ENCODE measurements at regions not wholly inside any gene's neighbourhood (a gene's known extent, or its start where the extent isn't known, plus 50 kb on each side); places are given as distances from the start of the nearest gene placed in this dataset.
"Not testable (repeated sequence)": the region's sequence is repeated elsewhere in the genome, so short reads cannot be mapped to it uniquely, and the experiment has no call there.

DNA sequence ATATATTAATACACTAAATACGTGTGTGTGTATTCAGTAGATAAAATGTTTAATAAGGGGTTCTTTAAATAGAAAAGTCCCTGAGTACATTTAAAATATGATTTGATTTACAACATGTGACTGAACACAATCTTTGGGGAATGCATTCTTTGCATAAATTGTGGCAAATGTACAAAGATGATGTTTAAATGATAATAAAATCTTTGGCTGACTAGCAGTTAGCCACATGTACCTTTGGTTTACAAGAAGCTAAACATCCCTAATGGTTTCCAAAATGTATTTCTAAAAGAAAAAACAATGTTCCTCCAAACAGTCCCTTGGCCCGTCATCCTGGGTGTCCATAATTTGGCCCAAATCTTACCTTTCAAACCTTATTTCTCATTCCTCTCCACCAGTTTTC, 106.4 kb upstream of the MARK1 start:
- H3K9me3 ChIP-seq = no peaks in the 10 kb centered on the region
- H3K36me3 ChIP-seq = no peaks in the 10 kb centered on the region
- no peak overlapping the region for H3K9ac ChIP-seq
- no peaks in the 10 kb centered on the region for H3K4me1 ChIP-seq
- no peak overlapping the region for H3K4me2 ChIP-seq
- H4K20me1 ChIP-seq = no peaks in the 10 kb centered on the region
- H3K27ac ChIP-seq = no peak overlapping the region
- TF ChIP-seq Cebpa-rat (IDR thresholded peaks at IDR 0.05) = no peak
- no peaks in the 10 kb centered on the region for H3K27me3 ChIP-seq
- no peak overlapping the region for H3K4me3 ChIP-seq

DNA sequence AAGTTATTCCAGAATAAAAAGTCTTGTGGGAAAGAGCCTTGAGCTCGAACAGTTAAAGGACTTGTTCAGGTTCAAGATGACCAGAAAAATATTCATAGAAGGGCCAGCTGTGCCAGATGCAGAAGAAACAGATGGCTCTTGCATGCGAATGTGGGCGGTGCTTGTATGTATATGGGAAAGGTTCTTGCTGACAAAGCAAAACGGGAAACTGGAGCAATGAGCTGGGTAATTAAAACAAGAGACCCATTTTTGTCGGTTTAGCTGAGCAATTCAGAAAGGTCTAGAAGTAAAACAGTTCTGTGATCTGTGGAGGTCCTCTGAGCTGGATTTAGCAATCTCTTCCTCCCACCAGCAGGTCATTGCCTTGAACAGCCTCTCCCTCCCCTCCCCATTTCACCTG, 107.2 kb upstream of the MARK1 start:
- Histone ChIP-seq H3K27ac (no peak overlapping the region), H3K27me3 (no peaks in the 10 kb centered on the region), H3K9ac (no peak overlapping the region), H3K9me3 (no peaks in the 10 kb centered on the region), H4K20me1 (no peaks in the 10 kb centered on the region), H3K4me3 (no peak overlapping the region), H3K36me3 (no peaks in the 10 kb centered on the region), H3K4me2 (no peak overlapping the region), H3K4me1 (no peaks in the 10 kb centered on the region)
- TF ChIP-seq Cebpa-rat (IDR thresholded peaks at IDR 0.05) = no peak

DNA sequence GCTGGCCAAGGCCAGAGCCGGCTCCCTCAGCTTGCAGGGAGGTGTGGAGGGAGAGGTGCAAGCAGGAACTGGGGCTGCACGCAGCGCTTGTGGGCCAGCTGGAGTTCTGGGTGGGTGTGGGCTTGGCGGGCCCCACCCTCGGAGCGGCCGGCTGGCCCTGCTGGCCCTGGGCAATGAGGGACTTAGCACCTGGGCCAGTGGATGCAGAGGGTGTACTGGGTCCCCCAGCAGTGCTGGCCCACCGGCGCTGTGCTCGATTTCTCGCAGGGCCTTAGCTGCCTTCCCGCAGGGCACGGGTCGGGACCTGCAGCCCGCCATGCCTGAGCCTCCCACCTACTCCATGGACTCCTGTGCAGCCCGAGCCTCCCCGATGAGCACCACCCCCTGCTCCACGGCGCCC, 115.6 kb upstream of the MARK1 start:
- H3K4me1 ChIP-seq, H4K20me1 ChIP-seq, H3K36me3 ChIP-seq, H3K27me3 ChIP-seq, H3K4me3 ChIP-seq, H3K9ac ChIP-seq, H3K27ac ChIP-seq, H3K9me3 ChIP-seq, H3K4me2 ChIP-seq: not testable (repeated sequence)

DNA sequence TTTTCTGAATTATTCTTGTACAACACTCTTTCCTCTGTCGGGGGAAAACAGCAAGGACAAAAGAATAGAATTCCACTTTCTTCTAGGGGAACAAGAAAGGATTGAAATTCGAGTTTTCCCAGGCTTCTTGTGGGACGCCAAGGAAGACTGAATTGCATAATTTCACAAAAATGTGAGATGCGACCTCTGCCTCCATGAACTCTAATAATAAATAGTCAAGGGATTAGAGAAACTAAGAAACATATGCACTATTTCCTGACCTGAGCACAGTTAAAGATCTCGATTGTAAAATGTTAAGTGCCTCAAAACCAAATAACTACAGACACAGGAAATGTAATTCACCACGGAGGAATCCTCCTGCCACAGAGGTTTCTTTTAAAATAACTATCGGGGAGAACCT, 117.3 kb upstream of the MARK1 start:
- no peak overlapping the region for H3K27ac ChIP-seq
- H3K4me2 ChIP-seq = no peak overlapping the region
- no peaks in the 10 kb centered on the region for H3K27me3 ChIP-seq
- no peaks in the 10 kb centered on the region for H3K9me3 ChIP-seq
- TF ChIP-seq Cebpa-rat (IDR thresholded peaks at IDR 0.05) = no peak
- no peaks in the 10 kb centered on the region for H4K20me1 ChIP-seq
- no peaks in the 10 kb centered on the region for H3K4me1 ChIP-seq
- no peak overlapping the region for H3K4me3 ChIP-seq
- no peaks in the 10 kb centered on the region for H3K36me3 ChIP-seq
- no peak overlapping the region for H3K9ac ChIP-seq

DNA sequence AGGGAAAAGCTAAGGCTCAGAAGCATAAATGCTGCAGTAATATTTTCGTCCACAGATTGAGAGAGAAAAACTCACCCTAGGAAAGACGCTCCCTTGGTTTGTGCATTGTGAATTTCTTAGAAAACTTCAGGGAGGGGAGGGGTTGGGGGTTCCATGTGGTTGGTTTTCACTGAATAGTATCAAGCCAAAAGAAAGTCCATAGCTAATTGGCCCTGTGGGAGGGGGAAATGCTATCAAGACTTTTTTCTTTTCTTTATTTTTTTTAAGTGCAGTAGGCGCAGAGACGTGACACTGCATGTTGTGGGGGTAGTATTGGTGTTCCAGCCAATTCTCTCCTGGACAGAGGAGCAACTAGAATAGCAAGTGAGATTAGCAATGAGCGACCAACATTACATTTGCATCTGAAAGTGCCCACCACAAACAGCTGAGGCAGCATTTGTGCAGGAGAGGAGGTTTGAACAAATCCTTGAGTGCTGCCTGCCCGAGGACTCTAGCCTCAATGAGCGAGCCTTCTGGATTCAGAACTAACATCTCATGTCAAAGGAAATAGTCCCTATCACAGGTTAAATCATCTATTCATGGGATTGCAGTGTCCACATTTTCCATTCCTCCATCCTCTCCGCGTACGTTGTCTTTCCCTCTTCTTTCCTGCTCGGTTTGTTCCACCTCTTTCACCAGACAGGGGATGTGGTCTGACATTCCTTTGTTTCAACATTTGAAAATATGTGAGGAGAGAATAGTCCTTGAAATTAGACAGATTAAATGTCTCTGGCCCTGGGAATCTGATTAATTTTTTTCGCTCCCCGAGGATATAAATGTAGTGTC, 118.0 kb upstream of the MARK1 start:
- Histone ChIP-seq H3K9ac (no peak overlapping the region), H3K4me2 (no peak overlapping the region), H3K4me3 (no peak overlapping the region), H3K27ac (no peak overlapping the region), H3K36me3 (no peaks in the 10 kb centered on the region), H3K27me3 (no peaks in the 10 kb centered on the region), H3K4me1 (peaks cover 4% of the 10 kb centered on the region), H3K9me3 (no peaks in the 10 kb centered on the region), H4K20me1 (no peaks in the 10 kb centered on the region)
- TF ChIP-seq Cebpa-rat (IDR thresholded peaks at IDR 0.05) = no peak

DNA sequence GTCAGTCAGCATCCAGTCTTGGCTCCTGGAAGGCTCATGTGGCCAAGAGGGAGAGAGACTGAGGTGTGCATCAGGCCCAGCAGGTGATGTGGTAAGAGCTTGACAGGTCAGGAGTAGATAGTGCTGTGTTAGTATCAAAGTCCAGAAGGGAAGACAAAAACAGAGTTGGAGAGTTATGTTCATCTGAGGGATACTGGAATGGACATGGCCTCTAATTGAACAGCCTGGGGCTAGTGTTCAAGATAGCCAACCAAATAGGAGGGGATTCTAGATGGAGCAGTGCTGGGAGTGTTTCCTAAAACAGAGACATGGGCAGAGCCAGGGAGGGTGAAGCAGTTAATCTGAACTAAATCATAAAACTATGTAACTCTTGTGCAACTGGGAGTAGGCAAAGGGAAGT, 120.7 kb upstream of the MARK1 start:
- Histone ChIP-seq H3K36me3 (no peaks in the 10 kb centered on the region), H3K27me3 (no peaks in the 10 kb centered on the region), H3K4me3 (no peak overlapping the region), H3K9me3 (no peaks in the 10 kb centered on the region), H3K9ac (no peak overlapping the region), H4K20me1 (no peaks in the 10 kb centered on the region), H3K27ac (no peak overlapping the region), H3K4me2 (no peak overlapping the region), H3K4me1 (peaks cover 15% of the 10 kb centered on the region)
- TF ChIP-seq Cebpa-rat (IDR thresholded peaks at IDR 0.05) = no peak

DNA sequence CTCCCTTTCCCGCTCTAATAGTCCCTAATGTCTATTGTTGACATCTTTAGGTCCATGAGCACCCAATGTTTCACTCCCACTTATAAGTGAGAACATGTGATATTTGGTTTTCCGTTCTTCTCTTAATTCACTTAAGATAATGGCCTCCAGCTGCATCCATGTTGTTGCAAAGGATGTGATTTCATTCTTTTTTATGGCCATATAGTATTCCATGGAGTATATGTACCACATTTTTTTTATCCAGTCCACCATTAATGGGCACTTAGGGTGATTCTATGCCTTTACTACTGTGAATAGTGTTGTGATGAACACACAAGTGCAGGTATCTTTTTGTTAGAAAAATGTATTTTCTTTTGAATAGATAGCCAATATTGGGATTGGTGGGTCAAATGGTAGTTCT, 126.0 kb upstream of the RAB3GAP2 start:
- no peak overlapping the region for H3K4me2 ChIP-seq
- no peak for TF ChIP-seq Cebpa-rat (IDR thresholded peaks at IDR 0.05)
- H3K4me3 ChIP-seq = no peak overlapping the region
- no peaks in the 10 kb centered on the region for H4K20me1 ChIP-seq
- H3K36me3 ChIP-seq = no peaks in the 10 kb centered on the region
- H3K9me3 ChIP-seq = no peaks in the 10 kb centered on the region
- H3K27me3 ChIP-seq = no peaks in the 10 kb centered on the region
- no peak overlapping the region for H3K9ac ChIP-seq
- no peaks in the 10 kb centered on the region for H3K4me1 ChIP-seq
- no peak overlapping the region for H3K27ac ChIP-seq

DNA sequence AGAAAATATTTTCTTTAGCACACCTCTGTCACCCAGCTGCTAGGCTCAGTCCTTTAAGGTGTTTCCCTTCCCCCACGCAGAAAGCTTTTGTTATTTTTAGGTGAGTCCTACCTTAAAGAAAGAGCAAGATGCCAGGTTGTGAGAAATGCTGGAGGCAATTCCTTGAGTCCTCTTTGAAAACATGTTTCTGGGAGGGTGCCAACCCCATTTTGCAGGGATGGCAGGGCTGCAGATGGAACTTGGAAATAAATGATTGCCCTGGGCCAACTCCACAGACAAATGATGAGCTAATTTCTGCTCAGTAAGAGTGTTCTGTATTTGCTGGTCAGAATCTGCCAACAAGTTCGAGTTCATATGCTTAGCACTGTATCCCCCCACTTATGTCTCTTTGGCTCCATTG, 119.2 kb upstream of the RAB3GAP2 start:
- H3K4me2 ChIP-seq = no peak overlapping the region
- no peaks in the 10 kb centered on the region for H3K4me1 ChIP-seq
- no peak overlapping the region for H3K9ac ChIP-seq
- H3K27ac ChIP-seq = no peak overlapping the region
- no peaks in the 10 kb centered on the region for H3K27me3 ChIP-seq
- H4K20me1 ChIP-seq = no peaks in the 10 kb centered on the region
- H3K9me3 ChIP-seq = no peaks in the 10 kb centered on the region
- TF ChIP-seq Cebpa-rat (IDR thresholded peaks at IDR 0.05) = no peak
- H3K36me3 ChIP-seq = no peaks in the 10 kb centered on the region
- H3K4me3 ChIP-seq = no peak overlapping the region

DNA sequence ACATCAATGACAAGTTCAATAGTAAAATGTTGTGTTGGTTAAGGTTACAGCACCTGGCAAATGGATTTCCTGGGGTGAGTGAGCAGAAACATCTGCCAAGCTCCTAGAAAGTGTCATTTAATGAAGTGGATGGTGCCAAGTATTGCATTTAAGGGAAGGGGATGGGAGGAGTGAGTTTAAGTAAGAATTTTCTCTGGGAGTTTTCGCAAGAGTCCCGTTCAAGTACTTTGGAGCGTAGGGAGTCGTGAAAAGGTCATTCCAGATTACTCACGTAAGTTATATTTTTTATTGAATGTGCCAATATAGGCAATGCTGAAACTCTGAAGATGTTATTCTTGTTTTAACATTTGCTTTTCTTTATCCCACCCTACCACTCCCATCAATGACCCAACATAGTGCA, 117.4 kb upstream of the RAB3GAP2 start:
- Histone ChIP-seq H3K9me3 (no peaks in the 10 kb centered on the region), H3K4me2 (no peak overlapping the region), H3K27ac (no peak overlapping the region), H3K4me1 (no peaks in the 10 kb centered on the region), H4K20me1 (no peaks in the 10 kb centered on the region), H3K36me3 (no peaks in the 10 kb centered on the region), H3K27me3 (no peaks in the 10 kb centered on the region), H3K9ac (no peak overlapping the region), H3K4me3 (no peak overlapping the region)
- no peak for TF ChIP-seq Cebpa-rat (IDR thresholded peaks at IDR 0.05)

DNA sequence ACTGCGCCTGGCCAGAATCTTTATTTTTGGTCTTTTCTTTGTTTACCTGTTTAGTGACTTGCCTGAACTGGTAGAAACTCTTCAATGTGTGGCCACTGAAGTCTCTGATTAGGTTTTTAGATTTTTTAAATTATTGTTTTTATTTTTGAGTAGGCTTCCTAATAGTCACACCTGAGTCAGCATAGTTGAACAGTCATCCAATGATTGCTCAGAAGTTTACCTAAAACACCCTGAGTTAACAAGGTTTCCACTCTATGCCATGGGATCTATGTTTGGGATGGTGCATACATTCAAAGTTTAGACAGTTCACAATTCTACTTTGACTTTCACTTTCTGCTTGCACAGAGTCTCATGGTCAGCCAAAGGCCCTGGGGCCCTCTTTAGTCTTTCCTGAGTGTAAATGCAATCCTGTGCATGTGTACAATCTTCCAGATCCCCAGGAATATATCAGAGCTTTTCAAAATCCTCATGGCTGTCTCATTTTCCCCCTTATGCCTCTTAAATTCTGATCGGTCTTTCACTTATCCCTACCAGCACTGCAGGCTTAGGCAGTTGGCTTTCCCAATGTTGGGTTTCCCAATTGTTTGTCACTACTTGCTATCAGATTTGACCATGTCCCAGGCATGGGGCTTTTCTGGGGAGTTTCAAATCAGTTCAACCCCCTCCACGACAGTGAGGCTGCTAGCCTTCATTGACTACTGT, 114.4 kb upstream of the RAB3GAP2 start:
- Histone ChIP-seq H3K9ac (no peak overlapping the region), H3K4me1 (no peaks in the 10 kb centered on the region), H3K36me3 (no peaks in the 10 kb centered on the region), H3K4me3 (no peak overlapping the region), H3K27me3 (no peaks in the 10 kb centered on the region), H3K9me3 (no peaks in the 10 kb centered on the region), H3K4me2 (no peak overlapping the region), H4K20me1 (no peaks in the 10 kb centered on the region), H3K27ac (no peak overlapping the region)
- TF ChIP-seq Cebpa-rat (IDR thresholded peaks at IDR 0.05) = no peak

Data from BLaER1 (cell line).